NCI-H1930 (cell line): ENCODE measurements at regions not wholly inside any gene's neighbourhood (a gene's known extent, or its start where the extent isn't known, plus 50 kb on each side); places are given as distances from the start of the nearest gene placed in this dataset.
A peak's percentile ranks its signal among the peaks of the same experiment; 100 is the strongest.

Experiments used
- DNase-seq, 2 experiments: peaks; one replicate each; lab custom pipeline; 2025; lab: John Stamatoyannopoulos, UW

- DNase-seq: no peak
These were observed 171.9 kb upstream of the GPR12 start for GRCh38 chr13:26932465-26932864.

- DNase-seq: peak; percentile 64 to 81
These were observed 169.6 kb upstream of the GPR12 start for GRCh38 chr13:26929971-26930730.

GRCh38 chr13:26927511-26927910 is 166.9 kb upstream of the GPR12 start:
- DNase-seq: no peak

- DNase-seq: no peak
These were observed 165.8 kb upstream of the GPR12 start for GRCh38 chr13:26926371-26926770.

GRCh38 chr13:26923824-26924605 is 163.4 kb upstream of the GPR12 start:
- DNase-seq: no peak

GRCh38 chr13:26921918-26922317 is 161.3 kb upstream of the GPR12 start:
- no peak for DNase-seq

GRCh38 chr13:26920614-26921355 is 160.2 kb upstream of the GPR12 start:
- DNase-seq: no peak

GRCh38 chr13:26919732-26920131 is 159.1 kb upstream of the GPR12 start:
- DNase-seq: no peak

- DNase-seq: no peak
These were observed 158.7 kb upstream of the GPR12 start for GRCh38 chr13:26919311-26919710.

- DNase-seq: no peak
These were observed 154.0 kb upstream of the GPR12 start for GRCh38 chr13:26914624-26915023.

- DNase-seq: no peak
These were observed 153.6 kb upstream of the GPR12 start for GRCh38 chr13:26914148-26914547.

GRCh38 chr13:26910754-26911465 is 150.3 kb upstream of the GPR12 start:
- DNase-seq: no peak

GRCh38 chr13:26909477-26909876 is 148.9 kb upstream of the GPR12 start:
- DNase-seq: no peak

- DNase-seq: no peak
These were observed 147.5 kb upstream of the GPR12 start for GRCh38 chr13:26908126-26908525.

- no peak for DNase-seq
These were observed 138.6 kb upstream of the GPR12 start for GRCh38 chr13:26899202-26899601.

- DNase-seq: no peak
These were observed 137.3 kb upstream of the GPR12 start for GRCh38 chr13:26897706-26898550.

GRCh38 chr13:26896986-26897668 is 136.5 kb upstream of the GPR12 start:
- no peak for DNase-seq

GRCh38 chr13:26895808-26896466 is 135.4 kb upstream of the GPR12 start:
- DNase-seq: no peak

GRCh38 chr13:26895081-26895807 is 134.7 kb upstream of the GPR12 start:
- no peak for DNase-seq
